ENCODE measurements at regions not wholly inside any gene's neighbourhood (a gene's known extent, or its start where the extent isn't known, plus 50 kb on each side); places are given as distances from the start of the nearest gene placed in this dataset.
A peak's percentile ranks its signal among the peaks of the same experiment; 100 is the strongest.

DNA sequence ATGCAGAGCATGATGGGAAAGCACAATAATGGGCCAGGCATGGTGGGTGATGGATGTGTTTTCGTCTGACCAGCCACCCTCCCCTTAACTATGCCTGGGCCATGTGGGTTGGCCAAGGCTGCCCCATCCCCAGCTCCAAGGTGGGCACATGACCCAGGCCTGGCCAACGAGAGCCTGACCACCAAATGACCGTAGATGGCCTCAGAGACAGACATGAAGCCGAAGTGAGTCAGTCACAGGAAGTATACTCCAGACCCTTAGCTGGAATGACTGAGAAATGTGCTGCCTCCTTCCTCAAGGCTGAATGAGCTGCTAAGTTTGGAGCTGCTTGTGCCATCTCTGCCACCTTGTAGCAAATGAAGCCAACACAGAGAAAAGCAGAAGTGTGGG, 233.6 kb downstream of the BCL11B start:
- Histone ChIP-seq H3K27ac (ENCODE audit: low read depth, low read length) (no peak overlapping the region), H3K9me3 (ENCODE audit: control insufficient read depth, low read length) (no peaks in the 10 kb centered on the region), H3K4me3 (ENCODE audit: low read length) (no peak overlapping the region), H3K36me3 (ENCODE audit: control insufficient read depth, insufficient read depth, low read length) (no peaks in the 10 kb centered on the region), H3K9ac (ENCODE audit: extremely low read depth, low read length, poor library complexity, severe bottlenecking) (no peak overlapping the region), H3K4me1 (ENCODE audit: control insufficient read depth, insufficient read depth, low read length) (no peaks in the 10 kb centered on the region), H3K27me3 (ENCODE audit: control insufficient read depth, insufficient read depth, low read length, poor library complexity, severe bottlenecking) (no peaks in the 10 kb centered on the region)
- Mint-ChIP-seq H3K27me3 (ENCODE audit: insufficient read depth) (peaks cover 4% of the 10 kb centered on the region), H3K36me3 (ENCODE audit: low read depth) (no peaks in the 10 kb centered on the region), H3K9me3 (no peaks in the 10 kb centered on the region), H3K27ac (no peak overlapping the region), H3K4me1 (peaks cover 5% of the 10 kb centered on the region), H3K4me3 (no peak overlapping the region)
- 86 to 100% methylated on average over 1 to 4 of the region's 4 CpGs for WGBS, 2 experiments (ENCODE audit: insufficient coverage in 1 of 2, insufficient read length in 1 of 2)
- TF ChIP-seq, protein P1, sequence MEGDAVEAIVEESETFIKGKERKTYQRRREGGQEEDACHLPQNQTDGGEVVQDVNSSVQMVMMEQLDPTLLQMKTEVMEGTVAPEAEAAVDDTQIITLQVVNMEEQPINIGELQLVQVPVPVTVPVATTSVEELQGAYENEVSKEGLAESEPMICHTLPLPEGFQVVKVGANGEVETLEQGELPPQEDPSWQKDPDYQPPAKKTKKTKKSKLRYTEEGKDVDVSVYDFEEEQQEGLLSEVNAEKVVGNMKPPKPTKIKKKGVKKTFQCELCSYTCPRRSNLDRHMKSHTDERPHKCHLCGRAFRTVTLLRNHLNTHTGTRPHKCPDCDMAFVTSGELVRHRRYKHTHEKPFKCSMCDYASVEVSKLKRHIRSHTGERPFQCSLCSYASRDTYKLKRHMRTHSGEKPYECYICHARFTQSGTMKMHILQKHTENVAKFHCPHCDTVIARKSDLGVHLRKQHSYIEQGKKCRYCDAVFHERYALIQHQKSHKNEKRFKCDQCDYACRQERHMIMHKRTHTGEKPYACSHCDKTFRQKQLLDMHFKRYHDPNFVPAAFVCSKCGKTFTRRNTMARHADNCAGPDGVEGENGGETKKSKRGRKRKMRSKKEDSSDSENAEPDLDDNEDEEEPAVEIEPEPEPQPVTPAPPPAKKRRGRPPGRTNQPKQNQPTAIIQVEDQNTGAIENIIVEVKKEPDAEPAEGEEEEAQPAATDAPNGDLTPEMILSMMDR (conservative IDR thresholded peaks at IDR 0.05), result no peak
- no peak for DNase-seq

DNA sequence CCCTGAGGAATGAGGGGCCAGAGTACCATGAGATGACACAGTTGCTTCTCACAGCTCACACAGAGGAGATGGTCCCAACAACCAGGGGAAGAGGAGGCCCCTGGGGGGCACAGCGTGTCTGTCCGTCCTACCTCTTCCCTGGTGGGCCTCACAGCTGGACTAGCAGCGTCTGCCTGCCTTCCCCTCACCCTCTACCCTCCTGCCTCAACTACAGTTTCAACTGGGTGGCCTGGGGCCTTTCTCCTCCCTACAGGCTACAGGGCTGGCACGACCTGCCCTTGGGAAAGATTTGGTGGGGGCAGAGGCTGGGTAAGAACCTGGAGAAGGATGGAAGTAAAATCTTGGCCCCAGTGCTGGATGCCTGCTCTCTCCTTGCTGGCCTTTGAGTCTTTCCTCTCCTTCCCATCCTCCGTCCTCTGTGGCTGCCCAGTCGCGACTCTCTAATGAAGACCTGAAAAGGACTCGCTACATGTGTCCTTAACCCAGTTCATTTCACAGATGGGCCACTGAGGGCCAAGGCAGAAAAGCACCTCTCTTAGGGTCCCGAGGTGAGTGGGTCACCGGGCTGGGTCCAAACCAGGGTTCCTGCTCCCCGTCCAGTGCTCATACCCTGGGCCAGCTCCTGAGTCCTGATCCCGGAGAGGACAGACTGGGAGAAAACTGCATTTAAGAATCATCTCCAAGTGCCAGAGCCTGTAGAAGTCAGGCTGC, 232.5 kb downstream of the BCL11B start:
- H3K27ac ChIP-seq (ENCODE audit: low read depth, low read length), result no peak overlapping the region
- no peak overlapping the region for H3K4me3 ChIP-seq (ENCODE audit: low read length)
- no peaks in the 10 kb centered on the region for H3K27me3 ChIP-seq (ENCODE audit: control insufficient read depth, insufficient read depth, low read length, poor library complexity, severe bottlenecking)
- no peaks in the 10 kb centered on the region for H3K36me3 Mint-ChIP-seq (ENCODE audit: low read depth)
- TF ChIP-seq, protein P1 (conservative IDR thresholded peaks at IDR 0.05), result no peak
- 87 to 90% methylated on average over 4 to 12 of the region's 12 CpGs for WGBS, 2 experiments (ENCODE audit: insufficient coverage in 1 of 2, insufficient read length in 1 of 2)
- H3K9ac ChIP-seq (ENCODE audit: extremely low read depth, low read length, poor library complexity, severe bottlenecking), result no peak overlapping the region
- no peaks in the 10 kb centered on the region for H3K9me3 ChIP-seq (ENCODE audit: control insufficient read depth, low read length)
- H3K4me1 ChIP-seq (ENCODE audit: control insufficient read depth, insufficient read depth, low read length), result no peaks in the 10 kb centered on the region
- peaks cover 5% of the 10 kb centered on the region for H3K4me1 Mint-ChIP-seq
- no peak overlapping the region for H3K4me3 Mint-ChIP-seq
- peak; percentile 30 for DNase-seq
- H3K9me3 Mint-ChIP-seq, result no peaks in the 10 kb centered on the region
- no peaks in the 10 kb centered on the region for H3K36me3 ChIP-seq (ENCODE audit: control insufficient read depth, insufficient read depth, low read length)
- H3K27ac Mint-ChIP-seq, result no peak overlapping the region
- peaks cover 1% of the 10 kb centered on the region for H3K27me3 Mint-ChIP-seq (ENCODE audit: insufficient read depth)

DNA sequence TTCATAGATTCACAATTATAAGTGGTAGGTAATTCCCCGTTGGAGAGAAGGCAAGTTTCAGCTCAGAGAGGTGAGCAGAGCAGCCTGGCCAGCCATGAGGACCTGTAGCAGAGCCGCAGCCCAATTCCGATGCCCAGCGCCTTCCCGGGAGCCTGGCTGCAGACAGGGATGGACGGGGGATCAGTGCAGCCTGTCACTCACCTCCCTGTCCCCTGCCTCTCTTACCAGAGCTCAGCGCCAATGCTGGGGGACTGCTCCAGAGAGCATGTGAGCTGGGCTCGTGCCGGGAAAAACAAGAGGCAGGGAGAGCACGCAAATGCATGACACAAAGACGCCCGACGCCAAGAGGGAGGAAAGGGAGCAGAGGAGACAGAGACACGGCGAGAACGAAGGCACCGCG, 231.9 kb downstream of the BCL11B start:
- peak; percentile 46 for DNase-seq
- H3K27ac Mint-ChIP-seq, result no peak overlapping the region
- whole genome bisulfite sequencing, 2 experiments (ENCODE audit: insufficient coverage in 1 of 2, insufficient read length in 1 of 2), result 88 to 91% methylated on average over 15 to 18 of the region's 18 CpGs
- Histone ChIP-seq H3K4me1 (ENCODE audit: control insufficient read depth, insufficient read depth, low read length) (no peaks in the 10 kb centered on the region), H3K4me3 (ENCODE audit: low read length) (no peak overlapping the region), H3K9me3 (ENCODE audit: control insufficient read depth, low read length) (no peaks in the 10 kb centered on the region), H3K27me3 (ENCODE audit: control insufficient read depth, insufficient read depth, low read length, poor library complexity, severe bottlenecking) (no peaks in the 10 kb centered on the region), H3K36me3 (ENCODE audit: control insufficient read depth, insufficient read depth, low read length) (no peaks in the 10 kb centered on the region), H3K27ac (ENCODE audit: low read depth, low read length) (no peak overlapping the region), H3K9ac (ENCODE audit: extremely low read depth, low read length, poor library complexity, severe bottlenecking) (no peak overlapping the region)
- H3K4me3 Mint-ChIP-seq, result no peak overlapping the region
- H3K36me3 Mint-ChIP-seq (ENCODE audit: low read depth), result no peaks in the 10 kb centered on the region
- no peaks in the 10 kb centered on the region for H3K27me3 Mint-ChIP-seq (ENCODE audit: insufficient read depth)
- H3K4me1 Mint-ChIP-seq, result peaks cover 5% of the 10 kb centered on the region
- TF ChIP-seq, protein P1 (conservative IDR thresholded peaks at IDR 0.05), result no peak
- H3K9me3 Mint-ChIP-seq, result no peaks in the 10 kb centered on the region

All from endodermal cell (in vitro differentiated cells).